OCI-LY3 (cell line): ENCODE measurements at regions not wholly inside any gene's neighbourhood (a gene's known extent, or its start where the extent isn't known, plus 50 kb on each side); places are given as distances from the start of the nearest gene placed in this dataset.

Experiments
- H2AFZ ChIP-seq: fragments of 200-600, 300-600 bp; shearing (Covaris generic); 2 replicates; pipeline ENCODE4 v1.6.0; 2014; ENCODE audit warnings: antibody characterized with exemption, low read depth, low read length
- H3K27ac ChIP-seq: fragments of 200-600, 300-600 bp; sonication (generic); 2 replicates; pipeline ENCODE4 v1.5.1; 2014; ENCODE audit warnings: mild to moderate bottlenecking, low read length, moderate library complexity, mixed read lengths
- H3K27me3 ChIP-seq: fragments of 200-600, 300-600 bp; sonication (generic); 2 replicates; pipeline ENCODE4 v1.6.1; 2014; ENCODE audit warnings: low read depth, low read length, mixed read lengths
- H3K36me3 ChIP-seq: fragments of 200-600, 300-600 bp; sonication (generic); replicated peaks from 2 replicates; pipeline ENCODE3; 2014; ENCODE audit warnings: low read depth, low read length, mixed read lengths
- H3K4me1 ChIP-seq: fragments of 300-600, 200-600 bp; sonication (generic); 2 replicates; pipeline ENCODE4 v1.6.1; 2014; ENCODE audit warnings: low read length, mixed read lengths
- H3K4me2 ChIP-seq: fragments of 200-600, 300-600 bp; sonication (generic); 2 replicates; pipeline ENCODE4 v1.6.1; 2014; ENCODE audit warnings: low read length, mixed read lengths
- H3K4me3 ChIP-seq: fragments of 300-600, 200-600 bp; sonication (generic); 2 replicates; pipeline ENCODE4 v1.5.1; 2014; ENCODE audit warnings: antibody characterized with exemption, mild to moderate bottlenecking, low read length, moderate library complexity
- H3K79me2 ChIP-seq: fragments of 300-600, 200-600 bp; shearing (Covaris generic); 2 replicates; pipeline ENCODE4 v1.6.1; 2014; ENCODE audit warnings: mild to moderate bottlenecking, low read length, mixed read lengths
- H3K9ac ChIP-seq: fragments of 300-600, 200-600 bp; shearing (Covaris generic); 2 replicates; pipeline ENCODE4 v1.6.0; 2014; ENCODE audit warnings: mild to moderate bottlenecking, low read length, moderate library complexity
- H3K9me3 ChIP-seq: fragments of 200-600, 300-600 bp; shearing (Covaris generic); 2 replicates; pipeline ENCODE4 v1.6.1; 2014; ENCODE audit warnings: low read length, mixed read lengths; ENCODE audit not compliant: insufficient read depth
- H4K20me1 ChIP-seq: fragments of 200-600, 300-600 bp; sonication (generic); 2 replicates; pipeline ENCODE4 v1.6.1; 2016; ENCODE audit warnings: low read length, mixed read lengths; ENCODE audit not compliant: insufficient read depth
- CTCF ChIP-seq: fragments of 200-600, 300-600 bp; sonication (generic); IDR thresholded peaks from 2 replicates; pipeline ENCODE4 v1.5.1; 2014; ENCODE audit warnings: antibody characterized with exemption, low read length, low read depth
- EZH2phosphoT487 ChIP-seq: fragments of 200-600 bp; shearing (Covaris generic); IDR thresholded peaks from 2 replicates; pipeline ENCODE4 v1.6.1; 2018; ENCODE audit warnings: antibody characterized with exemption, mixed run types, low read depth

GRCh38 chr3:72049300-72049699 lies 264.4 kb upstream of the PROK2 start:
- Histone ChIP-seq H3K4me1 (no peaks in the 10 kb centered on the region), H3K4me2 (no peak overlapping the region), H4K20me1 (no peaks in the 10 kb centered on the region; the same call in 1 of the 2 replicates), H3K9me3 (no peaks in the 10 kb centered on the region), H3K79me2 (no peaks in the 10 kb centered on the region), H2AFZ (no peak overlapping the region), H3K36me3 (no peaks in the 10 kb centered on the region), H3K27me3 (peaks cover 29% of the 10 kb centered on the region), H3K9ac (no peak overlapping the region), H3K27ac (no peak overlapping the region), H3K4me3 (no peak overlapping the region)
- TF ChIP-seq CTCF (no peak), EZH2phosphoT487 (no peak)

- Histone ChIP-seq H3K4me1 (no peaks in the 10 kb centered on the region), H3K9ac (no peak overlapping the region), H3K9me3 (no peaks in the 10 kb centered on the region), H3K27ac (no peak overlapping the region), H2AFZ (no peak overlapping the region), H3K4me3 (no peak overlapping the region), H3K4me2 (no peak overlapping the region), H3K27me3 (peaks cover 29% of the 10 kb centered on the region), H3K36me3 (no peaks in the 10 kb centered on the region), H4K20me1 (no peaks in the 10 kb centered on the region; the same call in 1 of the 2 replicates), H3K79me2 (no peaks in the 10 kb centered on the region)
- no peak for TF ChIP-seq EZH2phosphoT487
- no peak for TF ChIP-seq CTCF
Observed at GRCh38 chr3:72048873-72049272, 263.9 kb upstream of the PROK2 start.

GRCh38 chr3:72047221-72047871 lies 262.4 kb upstream of the PROK2 start:
- no peak for TF ChIP-seq EZH2phosphoT487
- no peak for TF ChIP-seq CTCF
- H3K9ac ChIP-seq = no peak overlapping the region
- H3K27me3 ChIP-seq = peaks cover 40% of the 10 kb centered on the region
- no peak overlapping the region for H3K27ac ChIP-seq
- H3K79me2 ChIP-seq = no peaks in the 10 kb centered on the region
- H2AFZ ChIP-seq = no peak overlapping the region
- H4K20me1 ChIP-seq = no peaks in the 10 kb centered on the region; the same call in 1 of the 2 replicates
- no peak overlapping the region for H3K4me3 ChIP-seq
- no peak overlapping the region for H3K4me2 ChIP-seq
- H3K4me1 ChIP-seq = peaks cover 9% of the 10 kb centered on the region
- H3K9me3 ChIP-seq = no peaks in the 10 kb centered on the region
- H3K36me3 ChIP-seq = no peaks in the 10 kb centered on the region

- H3K36me3 ChIP-seq = no peaks in the 10 kb centered on the region
- H3K4me2 ChIP-seq = no peak overlapping the region
Observed at GRCh38 chr3:72044231-72044855, 259.4 kb upstream of the PROK2 start.

More at GRCh38 chr3:72044231-72044855, 259.4 kb upstream of the PROK2 start:
- no peak overlapping the region for H2AFZ ChIP-seq
- peaks cover 6% of the 10 kb centered on the region; the same call in 1 of the 2 replicates for H4K20me1 ChIP-seq
- no peak overlapping the region for H3K4me3 ChIP-seq
- H3K27me3 ChIP-seq = peaks cover 56% of the 10 kb centered on the region
- peaks cover 9% of the 10 kb centered on the region for H3K4me1 ChIP-seq
- TF ChIP-seq CTCF (no peak), EZH2phosphoT487 (no peak)
- H3K27ac ChIP-seq = no peak overlapping the region
- no peaks in the 10 kb centered on the region for H3K9me3 ChIP-seq
- no peaks in the 10 kb centered on the region for H3K79me2 ChIP-seq
- H3K9ac ChIP-seq = no peak overlapping the region
